ENCODE measurements at regions not wholly inside any gene's neighbourhood (a gene's known extent, or its start where the extent isn't known, plus 50 kb on each side); places are given as distances from the start of the nearest gene placed in this dataset.

- no peak overlapping the region for H3K4me3 Mint-ChIP-seq
- Histone ChIP-seq H3K27ac (ENCODE audit: low read depth) (no peak overlapping the region), H3K79me2 (replicated peaks; ENCODE audit: insufficient read depth) (no peaks in the 10 kb centered on the region), H3K4me1 (ENCODE audit: insufficient read depth) (no peaks in the 10 kb centered on the region), H3K36me3 (ENCODE audit: insufficient read depth) (no peaks in the 10 kb centered on the region; the same call in 1 of the 2 replicates), H3K9me2 (ENCODE audit: insufficient read depth) (peaks cover 4% of the 10 kb centered on the region; the same call in 1 of the 2 replicates), H3F3A (replicated peaks; ENCODE audit: low read depth) (no peaks in the 10 kb centered on the region), H3K4me2 (no peak overlapping the region), H3K27me3 (ENCODE audit: insufficient read depth) (no peaks in the 10 kb centered on the region), H3K4me3 (no peak overlapping the region), H2AFZ (no peak overlapping the region), H4K20me1 (replicated peaks; ENCODE audit: insufficient read depth) (no peaks in the 10 kb centered on the region)
- peaks cover 3% of the 10 kb centered on the region for H3K27me3 Mint-ChIP-seq (ENCODE audit: insufficient read depth, low read depth, poor library complexity)
- no peaks in the 10 kb centered on the region for H3K9me3 Mint-ChIP-seq
- ATAC-seq (no peak), DNase-seq (ENCODE audit: low spot score) (no peak)
- no peaks in the 10 kb centered on the region for H3K4me1 Mint-ChIP-seq
- H3K36me3 Mint-ChIP-seq (ENCODE audit: low read depth) = no peaks in the 10 kb centered on the region
- H3K27ac Mint-ChIP-seq = no peak overlapping the region
- TF ChIP-seq CREB1 (CRISPR knock-in tag; IDR thresholded peaks at IDR 0.05; ENCODE audit: low read depth) = no peak
- TF ChIP-seq EZH2phosphoT487 (IDR thresholded peaks at IDR 0.05; ENCODE audit: unreplicated experiment) = no peak
- TF ChIP-seq JUNB (IDR thresholded peaks at IDR 0.05; ENCODE audit: unreplicated experiment) = no peak
- TF ChIP-seq REST (IDR thresholded peaks at IDR 0.05; ENCODE audit: unreplicated experiment) = no peak
- TF ChIP-seq ZNF114 (CRISPR knock-in tag; IDR thresholded peaks at IDR 0.05) = no peak
- TF ChIP-seq EZH2 (IDR thresholded peaks at IDR 0.05; ENCODE audit: low read depth, unreplicated experiment) = no peak
- no peak for TF ChIP-seq NANOG (IDR thresholded peaks at IDR 0.05; ENCODE audit: borderline replicate concordance)
- TF ChIP-seq POLR2AphosphoS5 (IDR thresholded peaks at IDR 0.05; ENCODE audit: low read depth) = no peak
- TF ChIP-seq ZNF462 (CRISPR knock-in tag; IDR thresholded peaks at IDR 0.05) = no peak
- no peak for TF ChIP-seq ETS1 (IDR thresholded peaks at IDR 0.05)
- no peak for TF ChIP-seq CTCF (conservative IDR thresholded peaks at IDR 0.05; ENCODE audit: low read depth in 2 of 2)
- no peak for TF ChIP-seq ZNF331 (CRISPR knock-in tag; IDR thresholded peaks at IDR 0.05; ENCODE audit: low read depth)
- no peak for TF ChIP-seq STAT1 (IDR thresholded peaks at IDR 0.05; ENCODE audit: unreplicated experiment)
These were observed 1921.4 kb upstream of the PCDH20 start for GRCh38 chr13:63337041-63337440.

Data from GM23338 (cell line).